ENCODE measurements at regions not wholly inside any gene's neighbourhood (a gene's known extent, or its start where the extent isn't known, plus 50 kb on each side); places are given as distances from the start of the nearest gene placed in this dataset.
A peak's percentile ranks its signal among the peaks of the same experiment; 100 is the strongest.
"Not testable (repeated sequence)": the region's sequence is repeated elsewhere in the genome, so short reads cannot be mapped to it uniquely, and the experiment has no call there.

GRCh38 chr17:27095821-27096220 is 198.1 kb upstream of the WSB1 start:
- not testable (repeated sequence) for DNase-seq

DNA sequence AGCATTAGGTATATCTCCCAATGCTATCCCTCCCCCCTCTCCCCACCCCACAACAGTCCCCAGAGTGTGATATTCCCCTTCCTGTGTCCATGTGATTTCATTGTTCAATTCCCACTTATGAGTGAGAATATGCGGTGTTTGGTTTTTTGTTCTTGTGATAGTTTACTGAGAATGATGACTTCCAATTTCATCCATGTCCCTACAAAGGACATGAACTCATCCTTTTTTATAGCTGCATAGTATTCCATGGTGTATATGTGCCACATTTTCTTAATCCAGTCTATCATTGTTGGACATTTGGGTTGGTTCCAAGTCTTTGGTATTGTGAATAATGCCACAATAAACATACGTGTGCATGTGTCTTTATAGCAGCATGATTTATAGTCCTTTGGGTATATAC is 194.6 kb upstream of the WSB1 start:
- DNase-seq, result not testable (repeated sequence)

DNA sequence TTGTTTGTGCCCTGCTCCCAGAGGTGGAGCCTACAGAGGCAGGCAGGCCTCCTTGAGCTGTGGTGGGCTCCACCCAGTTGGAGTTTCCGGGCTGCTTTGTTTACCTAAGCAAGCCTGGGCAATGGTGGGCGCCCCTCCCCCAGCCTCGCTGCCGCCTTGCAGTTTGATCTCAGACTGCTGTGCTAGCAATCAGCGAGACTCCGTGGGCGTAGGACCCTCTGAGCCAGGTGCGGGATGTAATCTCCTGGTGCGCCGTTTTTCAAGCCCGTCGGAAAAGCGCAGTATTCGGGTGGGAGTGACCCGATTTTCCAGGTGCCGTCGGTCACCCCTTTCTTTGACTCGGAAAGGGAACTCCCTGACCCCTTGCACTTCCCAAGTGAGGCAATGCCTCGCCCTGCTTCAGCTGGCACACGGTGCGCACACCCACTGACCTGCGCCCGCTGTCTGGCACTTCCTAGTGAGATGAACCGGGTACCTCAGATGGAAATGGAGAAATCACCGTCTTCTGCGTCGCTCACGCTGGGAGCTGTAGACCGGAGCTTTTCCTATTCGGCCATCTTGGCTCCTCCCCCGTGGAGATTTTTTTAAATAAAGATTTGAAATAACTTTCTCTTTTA is 189.2 kb upstream of the WSB1 start:
- not testable (repeated sequence) for DNase-seq

DNA sequence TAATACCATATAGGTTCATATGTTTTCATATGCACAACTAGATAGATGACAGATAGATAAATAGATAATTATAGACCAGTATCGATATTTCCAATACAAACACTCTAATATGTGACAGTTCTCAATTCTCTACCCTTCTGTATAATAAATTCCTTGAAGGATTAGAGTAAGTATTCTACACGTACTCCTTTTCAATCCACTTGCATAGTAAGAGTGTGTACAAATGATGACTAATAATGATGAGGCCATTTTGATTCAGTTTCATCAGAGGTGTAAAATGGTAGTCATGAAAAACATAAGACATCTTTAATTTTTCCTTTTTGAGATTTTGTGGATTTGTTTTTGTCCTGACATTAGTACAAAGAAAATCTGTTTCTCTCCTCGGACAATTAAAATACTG is 188.3 kb upstream of the WSB1 start:
- no peak for DNase-seq

GRCh38 chr17:27106347-27106981 is 187.4 kb upstream of the WSB1 start:
- DNase-seq, result peak in 1 of 2 donors; percentile 14

GRCh38 chr17:27106982-27107360 is 186.9 kb upstream of the WSB1 start:
- DNase-seq, result no peak

- DNase-seq, result not testable (repeated sequence)
Observed at GRCh38 chr17:27107386-27108328, 186.3 kb upstream of the WSB1 start.

DNA sequence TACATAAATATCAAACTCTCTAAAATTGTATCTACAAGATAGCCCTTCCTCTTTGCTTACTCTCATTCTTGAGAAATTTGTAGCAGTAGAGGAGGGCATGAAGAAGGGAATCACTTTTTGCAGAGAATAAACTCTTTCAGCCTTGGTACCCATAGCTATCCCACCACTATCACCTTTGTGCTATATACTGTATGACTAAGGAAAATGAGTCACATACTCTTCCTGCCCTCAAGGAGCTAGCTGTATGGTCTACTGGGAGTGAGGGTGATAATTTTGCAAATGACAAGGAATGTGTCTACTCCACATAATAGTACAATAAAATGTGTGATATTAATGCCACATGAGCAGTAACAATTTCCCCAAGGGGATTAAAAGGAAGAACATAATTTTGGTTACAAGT is 184.6 kb upstream of the WSB1 start:
- no peak for DNase-seq

DNA sequence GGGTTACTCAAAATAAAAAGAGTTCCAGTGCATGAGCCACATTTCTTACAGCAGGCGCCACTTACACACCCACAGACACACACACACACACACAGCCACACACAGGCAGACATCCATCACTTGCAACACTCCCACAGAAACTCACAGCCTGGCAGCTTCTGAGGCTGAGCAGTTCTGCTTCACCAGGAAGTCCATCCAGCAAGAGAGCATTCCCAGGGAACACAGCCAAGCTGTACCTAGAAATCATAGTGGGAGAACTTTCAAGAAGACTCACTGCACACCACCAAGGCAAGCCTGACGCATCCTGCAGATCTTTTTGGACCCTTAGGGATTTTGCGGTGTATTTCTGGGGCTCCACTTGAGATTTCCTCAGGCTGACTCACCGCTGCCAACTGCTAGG is 140.9 kb upstream of the WSB1 start:
- no peak for DNase-seq

DNA sequence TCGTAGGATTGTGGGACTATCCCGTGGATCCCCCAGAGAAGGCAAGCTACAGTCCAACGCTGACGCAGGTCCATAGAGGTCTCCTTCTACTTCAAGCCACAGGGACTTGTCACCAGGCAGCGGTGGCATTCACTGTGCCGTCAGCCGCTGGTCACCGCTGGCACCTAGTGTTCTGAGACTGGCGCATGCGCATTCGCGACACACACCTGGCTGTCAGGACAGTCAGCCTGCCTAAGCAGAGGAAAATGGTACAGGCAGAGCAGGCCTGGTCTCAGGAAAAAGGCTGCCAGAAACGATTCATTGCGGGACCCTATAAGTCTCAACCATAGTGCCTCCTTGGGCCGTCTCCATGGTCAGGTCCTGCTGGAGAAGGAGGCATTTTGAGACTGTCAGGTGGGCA is 138.0 kb upstream of the WSB1 start:
- DNase-seq, result no peak

DNA sequence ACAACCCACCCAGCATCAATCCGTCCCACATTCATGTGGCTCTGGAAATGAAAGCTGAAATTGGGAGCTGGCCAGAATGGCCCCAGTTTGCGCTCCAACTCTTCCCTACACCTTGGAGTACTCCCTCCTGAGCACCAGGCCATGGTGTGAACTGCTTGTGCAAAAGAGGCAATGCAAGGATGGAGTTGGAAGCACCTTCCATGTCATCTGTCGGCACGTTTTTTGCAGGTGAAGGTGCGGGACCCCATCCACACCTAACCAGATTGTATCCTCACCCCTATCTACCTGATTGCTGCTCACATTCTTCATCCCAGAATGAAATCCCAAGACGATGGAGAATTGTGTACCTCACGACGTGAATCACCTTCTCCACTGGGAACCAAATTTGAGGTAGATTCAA is 136.6 kb upstream of the WSB1 start:
- no peak for DNase-seq

DNA sequence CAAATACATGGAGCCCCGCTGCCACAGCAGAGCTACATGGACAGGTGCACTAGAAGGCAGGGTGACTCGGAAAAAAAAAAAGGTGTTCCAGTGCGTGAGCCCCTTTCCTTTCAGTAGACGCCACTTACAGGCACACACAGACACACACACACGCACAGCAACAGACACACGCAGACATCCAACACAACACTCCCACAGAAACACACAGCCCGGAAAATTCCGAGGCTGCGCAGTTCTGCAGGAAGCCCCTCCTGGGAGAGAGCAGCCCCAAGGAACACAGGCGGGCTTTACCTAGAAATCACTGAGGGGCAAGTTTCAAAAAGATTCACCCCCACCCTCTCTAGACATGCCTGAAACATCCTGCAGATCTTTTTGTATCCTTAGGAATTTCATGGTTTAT is 136.0 kb upstream of the WSB1 start:
- no peak for DNase-seq

GRCh38 chr17:27158382-27158781 is 135.5 kb upstream of the WSB1 start:
- DNase-seq, result no peak

GRCh38 chr17:27180322-27180721 is 113.6 kb upstream of the WSB1 start:
- DNase-seq, result no peak

GRCh38 chr17:27181379-27181925 is 112.5 kb upstream of the WSB1 start:
- DNase-seq, result peak; percentile 24 to 45

DNA sequence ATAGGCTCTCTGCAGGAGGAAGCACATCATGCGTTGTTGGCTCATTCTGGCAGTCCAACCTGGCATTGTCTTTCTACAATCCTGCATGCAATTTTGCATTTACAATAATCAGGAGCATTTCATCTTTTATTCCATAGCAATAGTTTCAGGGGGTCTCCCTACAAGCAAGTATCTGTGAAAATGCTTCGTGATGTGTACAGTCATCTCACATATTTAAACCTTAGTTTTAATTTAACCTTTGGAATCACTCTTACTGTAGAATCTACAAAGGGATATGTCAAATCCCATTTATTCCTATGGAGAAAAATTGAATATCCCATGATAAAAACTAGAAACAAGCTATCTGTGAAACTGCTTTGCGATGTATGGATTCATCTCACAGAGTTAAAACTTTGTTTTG is 112.0 kb upstream of the WSB1 start:
- DNase-seq, result no peak

DNA sequence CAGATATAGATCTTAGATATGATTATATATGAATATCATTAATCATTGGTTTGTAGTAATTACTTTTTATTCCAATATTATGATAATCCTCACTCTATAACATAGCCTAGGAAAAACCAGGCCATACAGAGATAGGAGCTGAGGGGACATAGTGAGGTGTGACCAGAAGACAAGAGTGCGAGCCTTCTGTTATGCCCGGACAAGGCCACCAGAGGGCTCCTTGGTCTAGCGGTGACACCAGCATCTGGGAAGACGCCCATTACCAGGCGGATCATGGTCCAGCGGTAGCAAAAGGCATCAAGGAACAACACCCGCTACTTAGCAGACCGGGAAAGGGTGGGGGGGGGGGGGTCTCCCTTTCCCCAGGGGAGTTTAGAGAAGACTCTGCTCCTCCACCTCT is 96.4 kb upstream of the WSB1 start:
- peak in 1 of 2 donors; percentile 34 for DNase-seq

- DNase-seq, result no peak
Observed at GRCh38 chr17:27199948-27200347, 94.0 kb upstream of the WSB1 start.

DNA sequence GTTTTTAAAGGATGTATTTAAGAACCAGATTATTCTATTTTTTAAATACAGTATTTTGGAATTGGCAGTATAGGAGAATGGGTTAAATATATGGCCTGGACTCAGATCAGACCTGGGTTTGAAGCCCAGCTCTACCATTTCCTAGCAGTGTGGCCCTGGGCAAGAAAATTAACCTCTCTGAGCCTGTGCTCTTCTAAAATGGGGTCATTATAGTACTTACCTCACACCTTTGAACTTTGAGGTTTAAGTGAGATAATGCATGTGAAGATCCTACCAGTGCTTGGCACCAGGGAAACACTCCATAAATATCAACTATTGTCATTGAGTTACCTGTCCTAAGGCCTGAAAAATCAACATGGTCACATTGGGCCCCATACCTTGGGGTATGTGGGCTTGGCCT is 93.4 kb upstream of the WSB1 start:
- no peak for DNase-seq

GRCh38 chr17:27203241-27203640 is 90.7 kb upstream of the WSB1 start:
- DNase-seq, result no peak

GRCh38 chr17:27206447-27206846 is 87.5 kb upstream of the WSB1 start:
- peak; percentile 51 to 62 for DNase-seq

DNA sequence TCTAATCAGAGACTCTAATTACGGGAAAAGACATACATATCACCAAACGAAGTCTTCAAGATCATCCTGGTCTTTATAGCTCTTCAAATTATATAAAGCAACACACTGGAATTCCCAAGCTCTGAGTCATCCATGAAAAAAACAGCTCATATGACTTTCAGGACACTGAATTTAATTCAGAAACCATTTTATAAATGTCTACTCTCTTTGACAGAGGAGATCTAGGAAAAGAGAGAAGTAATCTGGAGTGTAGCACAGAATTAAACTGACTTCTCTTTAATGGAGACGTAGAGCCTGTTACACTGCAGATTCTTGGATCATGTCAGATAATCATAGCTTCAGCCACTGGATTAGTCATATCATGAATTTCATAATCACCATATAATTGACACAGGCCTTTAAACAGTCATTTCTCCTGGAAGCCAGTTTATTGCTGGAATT is 86.8 kb upstream of the WSB1 start:
- peak; percentile 75 to 93 for DNase-seq

DNA sequence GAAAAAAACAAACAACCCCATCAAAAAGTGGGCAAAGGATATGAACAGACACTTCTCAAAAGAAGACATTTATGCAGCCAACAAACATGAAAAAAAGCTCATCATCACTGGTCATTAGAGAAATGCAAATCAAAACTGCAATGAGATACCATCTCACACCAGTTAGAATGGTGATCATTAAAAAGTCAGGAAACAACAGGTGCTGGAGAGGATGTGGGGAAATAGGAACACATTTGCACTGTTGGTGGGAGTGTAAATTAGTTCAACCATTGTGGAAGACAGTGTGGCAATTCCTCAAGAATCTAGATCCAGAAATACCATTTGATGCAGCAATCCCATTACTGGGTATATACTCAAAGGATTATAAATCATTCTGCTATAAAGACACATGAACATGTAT is 85.5 kb upstream of the WSB1 start:
- not testable (repeated sequence) for DNase-seq
